IPS DF 6.9 (cell line): ENCODE measurements at regions not wholly inside any gene's neighbourhood (a gene's known extent, or its start where the extent isn't known, plus 50 kb on each side); places are given as distances from the start of the nearest gene placed in this dataset.

Experiments used
- DNase-seq: peaks from one replicate; pipeline ENCODE4 v3.0.0-alpha.2; 2013; ENCODE audit warnings: low read depth, low spot score
- H3K27ac ChIP-seq: one replicate; pipeline ENCODE4 v1.5.1; 2013; ENCODE audit warnings: low read length, control low read depth
- H3K27me3 ChIP-seq: 2 replicates; pipeline ENCODE4 v1.6.1; 2013; ENCODE audit warnings: mild to moderate bottlenecking, low read length; ENCODE audit not compliant: control insufficient read depth, insufficient read depth
- H3K36me3 ChIP-seq: 2 replicates; pipeline ENCODE4 v1.6.1; 2013; ENCODE audit warnings: low read length; ENCODE audit not compliant: control insufficient read depth, insufficient read depth
- H3K4me1 ChIP-seq: 2 replicates; pipeline ENCODE4 v1.6.1; 2013; ENCODE audit warnings: low read length; ENCODE audit not compliant: control insufficient read depth, insufficient read depth
- H3K4me3 ChIP-seq: 2 replicates; pipeline ENCODE4 v1.5.1; 2013; ENCODE audit warnings: mild to moderate bottlenecking, low read length
- H3K9me3 ChIP-seq: 2 replicates; pipeline ENCODE4 v1.6.1; 2013; ENCODE audit warnings: low read length, inconsistent platforms; ENCODE audit not compliant: control insufficient read depth, insufficient read depth
- WGBS: extraction: QIAGEN DNeasy Blood & Tissue Kit; methylation state at CpG from one replicate; pipeline ENCODE4 v1.1.7; 2013; ENCODE audit warnings: mixed read lengths, missing lambda C conversion rate; ENCODE audit not compliant: insufficient read length, insufficient coverage; 5-methylcytosine and 5-hydroxymethylcytosine counted together

- no CpG with 5 or more reads among the region's 1 CpG for whole genome bisulfite sequencing
- Histone ChIP-seq H3K36me3 (no peaks in the 10 kb centered on the region), H3K27ac (no peak overlapping the region), H3K27me3 (no peaks in the 10 kb centered on the region), H3K9me3 (no peaks in the 10 kb centered on the region), H3K4me3 (no peak overlapping the region), H3K4me1 (no peaks in the 10 kb centered on the region)
- DNase-seq = no peak
These were observed 1437.9 kb downstream of the REEP3 start for GRCh38 chr10:64959116-64959515.

- Histone ChIP-seq H3K4me1 (no peaks in the 10 kb centered on the region), H3K27ac (no peak overlapping the region), H3K4me3 (no peak overlapping the region), H3K27me3 (no peaks in the 10 kb centered on the region), H3K36me3 (no peaks in the 10 kb centered on the region), H3K9me3 (no peaks in the 10 kb centered on the region)
- no peak for DNase-seq
- no CpG with 5 or more reads among the region's 2 CpGs for WGBS
These were observed 1438.7 kb downstream of the REEP3 start for GRCh38 chr10:64959883-64960282.

DNA sequence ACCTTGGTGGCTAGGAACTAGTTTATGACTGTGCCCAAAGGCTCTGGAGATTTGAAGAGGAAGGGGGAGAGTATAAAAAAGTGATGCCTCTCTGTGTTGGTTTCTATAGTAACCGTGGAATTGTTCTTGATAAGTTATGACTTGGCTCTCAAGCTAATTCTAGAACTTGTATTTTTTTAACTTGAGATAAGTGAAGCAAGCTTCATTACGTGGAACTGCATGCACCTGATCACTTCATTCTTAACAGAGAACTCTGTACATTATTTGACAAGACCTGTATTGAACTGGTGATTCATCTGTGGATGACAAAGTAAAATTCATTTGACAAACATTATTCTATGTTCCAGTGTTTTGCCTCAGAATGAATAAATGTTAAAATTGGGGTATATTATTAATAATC, 1452.2 kb downstream of the REEP3 start:
- no peaks in the 10 kb centered on the region for H3K36me3 ChIP-seq
- no peaks in the 10 kb centered on the region for H3K27me3 ChIP-seq
- no CpG with 5 or more reads among the region's 2 CpGs for WGBS
- H3K9me3 ChIP-seq = no peaks in the 10 kb centered on the region
- DNase-seq = no peak
- H3K27ac ChIP-seq = no peak overlapping the region
- no peaks in the 10 kb centered on the region for H3K4me1 ChIP-seq
- no peak overlapping the region for H3K4me3 ChIP-seq

DNA sequence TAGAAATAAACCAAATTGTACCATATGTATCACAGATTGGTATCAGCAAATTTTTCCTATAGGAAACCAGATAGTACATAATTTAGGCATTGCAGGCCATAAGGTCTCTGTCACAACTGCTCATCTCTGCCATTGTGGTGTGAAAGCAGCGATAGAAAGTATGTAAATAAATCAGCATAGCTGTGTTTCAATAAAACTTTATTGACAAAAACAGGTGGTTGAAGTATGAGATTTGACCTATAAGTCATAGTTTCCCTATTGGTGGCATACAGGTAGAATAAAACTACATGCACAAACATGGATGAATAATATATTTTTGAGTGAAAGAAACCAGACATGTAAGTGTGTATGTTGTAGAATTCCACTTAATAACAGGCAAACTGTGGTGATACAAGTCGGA, 1454.9 kb downstream of the REEP3 start:
- H3K27ac ChIP-seq = no peak overlapping the region
- H3K4me1 ChIP-seq = no peaks in the 10 kb centered on the region
- H3K9me3 ChIP-seq = no peaks in the 10 kb centered on the region
- no CpG with 5 or more reads among the region's 2 CpGs for WGBS
- no peaks in the 10 kb centered on the region for H3K27me3 ChIP-seq
- no peak overlapping the region for H3K4me3 ChIP-seq
- H3K36me3 ChIP-seq = no peaks in the 10 kb centered on the region
- no peak for DNase-seq

DNA sequence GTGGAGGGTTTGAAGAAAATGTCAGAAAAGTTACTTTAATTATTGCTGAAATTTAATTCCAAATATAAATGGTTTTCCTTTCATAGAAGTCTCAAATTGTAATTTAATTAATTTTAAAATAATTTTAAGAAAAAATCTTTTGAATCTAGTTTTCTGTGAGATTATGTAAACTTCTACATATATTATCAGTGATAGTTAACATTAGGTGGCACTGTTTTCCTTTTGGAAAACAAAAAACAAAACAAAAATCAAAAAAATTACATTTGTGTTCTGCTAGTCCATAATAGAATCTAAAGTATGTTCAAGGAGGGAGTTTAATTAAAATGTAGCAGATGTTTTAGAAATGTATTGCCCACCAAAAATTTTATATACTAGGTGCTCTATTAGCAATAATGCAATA, 1456.7 kb downstream of the REEP3 start:
- DNase-seq = no peak
- no peaks in the 10 kb centered on the region for H3K27me3 ChIP-seq
- no peaks in the 10 kb centered on the region for H3K36me3 ChIP-seq
- H3K9me3 ChIP-seq = no peaks in the 10 kb centered on the region
- no peak overlapping the region for H3K27ac ChIP-seq
- no peaks in the 10 kb centered on the region for H3K4me1 ChIP-seq
- no peak overlapping the region for H3K4me3 ChIP-seq

DNA sequence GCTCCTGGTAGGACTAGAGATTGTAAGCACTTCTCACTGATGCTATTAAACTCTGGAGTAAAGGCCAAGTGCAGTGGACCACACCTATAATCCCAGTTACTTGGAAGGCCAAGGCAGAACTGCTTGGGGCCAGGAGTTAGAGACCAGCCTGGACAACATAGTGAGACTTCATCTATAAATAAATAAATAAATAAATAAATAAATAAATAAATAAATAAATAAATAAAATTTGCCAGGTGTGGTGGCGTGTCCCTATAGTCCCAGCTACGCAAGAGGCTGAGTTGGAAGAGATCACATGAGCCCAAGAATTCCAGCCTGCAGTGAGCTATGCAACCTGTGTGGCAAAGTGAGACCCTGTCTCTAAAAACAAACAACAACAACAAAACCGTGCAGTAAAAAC, 1475.7 kb downstream of the REEP3 start:
- no peaks in the 10 kb centered on the region for H3K27me3 ChIP-seq
- no peak overlapping the region for H3K27ac ChIP-seq
- no peaks in the 10 kb centered on the region for H3K36me3 ChIP-seq
- H3K9me3 ChIP-seq = no peaks in the 10 kb centered on the region
- H3K4me1 ChIP-seq = no peaks in the 10 kb centered on the region
- no peak for DNase-seq
- H3K4me3 ChIP-seq = no peak overlapping the region
- no CpG with 5 or more reads among the region's 3 CpGs for WGBS

DNA sequence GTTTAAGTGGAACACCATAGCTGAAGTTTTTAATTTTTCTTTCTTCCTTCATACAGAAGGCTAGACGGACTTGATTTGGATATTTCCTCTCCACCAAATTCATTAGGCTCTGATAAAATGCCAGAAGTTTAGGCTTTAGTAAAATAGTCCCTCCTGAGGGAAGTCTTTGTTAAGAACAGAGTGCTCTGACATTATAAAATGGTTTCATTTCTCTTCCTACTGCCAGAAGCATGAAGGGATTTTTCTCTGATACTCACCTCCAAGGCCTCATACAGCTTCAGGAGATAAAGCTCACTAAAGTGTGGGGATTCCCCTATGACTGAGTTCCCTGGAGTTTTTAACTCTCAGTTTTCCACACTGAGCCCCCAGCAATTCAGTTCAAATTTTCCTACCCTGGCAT, 1489.6 kb downstream of the REEP3 start:
- no peaks in the 10 kb centered on the region for H3K4me1 ChIP-seq
- no peaks in the 10 kb centered on the region for H3K36me3 ChIP-seq
- no CpG with 5 or more reads among the region's 1 CpG for WGBS
- no peaks in the 10 kb centered on the region for H3K27me3 ChIP-seq
- no peak overlapping the region for H3K27ac ChIP-seq
- DNase-seq = no peak
- no peak overlapping the region for H3K4me3 ChIP-seq
- H3K9me3 ChIP-seq = no peaks in the 10 kb centered on the region

DNA sequence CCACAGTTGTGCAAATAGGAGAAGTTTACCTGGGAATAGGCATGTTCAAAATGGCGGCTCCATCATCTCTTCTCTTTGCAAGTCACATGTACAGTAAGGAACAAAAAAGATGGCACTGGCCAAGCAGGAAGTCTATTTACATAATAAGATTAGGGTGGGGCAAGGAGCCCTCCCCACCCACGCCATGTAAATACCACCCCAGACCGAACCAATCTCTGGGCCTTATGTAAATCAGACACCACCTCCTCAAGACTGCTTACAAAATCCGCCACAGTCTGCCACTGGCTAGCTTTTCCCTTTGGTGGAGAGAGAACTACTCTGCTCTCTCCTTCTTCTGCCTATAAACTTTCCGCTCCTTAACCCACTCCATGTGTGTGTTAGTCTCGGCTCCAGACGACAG, 1496.3 kb downstream of the REEP3 start:
- Histone ChIP-seq H3K27ac (no peak overlapping the region), H3K27me3 (no peaks in the 10 kb centered on the region), H3K9me3 (no peaks in the 10 kb centered on the region), H3K36me3 (no peaks in the 10 kb centered on the region), H3K4me1 (no peaks in the 10 kb centered on the region), H3K4me3 (no peak overlapping the region)
- no CpG with 5 or more reads among the region's 7 CpGs for WGBS
- no peak for DNase-seq

- no peaks in the 10 kb centered on the region for H3K27me3 ChIP-seq
- no peak overlapping the region for H3K4me3 ChIP-seq
- DNase-seq = no peak
- H3K9me3 ChIP-seq = no peaks in the 10 kb centered on the region
- no peak overlapping the region for H3K27ac ChIP-seq
- H3K36me3 ChIP-seq = no peaks in the 10 kb centered on the region
- no peaks in the 10 kb centered on the region for H3K4me1 ChIP-seq
These were observed 1503.7 kb downstream of the REEP3 start for GRCh38 chr10:65024886-65025285.

DNA sequence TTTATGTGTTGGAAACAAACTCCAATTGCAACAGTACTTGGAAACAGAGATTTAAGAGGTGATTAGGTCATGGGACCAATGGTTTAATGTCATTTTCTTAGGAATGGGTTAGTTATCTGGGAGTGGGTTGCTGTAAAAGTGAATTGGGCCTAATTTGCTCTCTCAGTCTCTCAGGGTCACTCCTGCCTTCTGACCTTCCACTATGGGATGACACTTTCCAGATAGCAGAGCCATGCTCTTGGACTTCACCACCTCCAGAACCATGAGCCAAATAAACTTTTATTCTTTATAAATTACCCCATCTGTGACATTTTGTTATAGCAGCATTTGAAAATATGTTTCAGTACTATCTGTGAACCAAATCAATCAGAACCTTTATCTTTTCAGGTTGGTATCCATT, 1509.1 kb downstream of the REEP3 start:
- Histone ChIP-seq H3K27ac (no peak overlapping the region), H3K27me3 (0 out of 2 replicates have a peak, but pooled peaks cover 1% of the 10 kb centered on the region), H3K9me3 (no peaks in the 10 kb centered on the region), H3K4me3 (no peak overlapping the region), H3K4me1 (no peaks in the 10 kb centered on the region), H3K36me3 (no peaks in the 10 kb centered on the region)
- DNase-seq = no peak

- H3K27me3 ChIP-seq = 0 out of 2 replicates have a peak, but pooled peaks cover 1% of the 10 kb centered on the region
- DNase-seq = no peak
- H3K4me1 ChIP-seq = no peaks in the 10 kb centered on the region
- no peak overlapping the region for H3K4me3 ChIP-seq
- 100% methylated on average over 1 of the region's 4 CpGs for WGBS
- H3K27ac ChIP-seq = no peak overlapping the region
- H3K9me3 ChIP-seq = no peaks in the 10 kb centered on the region
- no peaks in the 10 kb centered on the region for H3K36me3 ChIP-seq
These were observed 1511.9 kb downstream of the REEP3 start for GRCh38 chr10:65032867-65033769.
